ENCODE measurements at regions not wholly inside any gene's neighbourhood (a gene's known extent, or its start where the extent isn't known, plus 50 kb on each side); places are given as distances from the start of the nearest gene placed in this dataset.
"Not testable (repeated sequence)": the region's sequence is repeated elsewhere in the genome, so short reads cannot be mapped to it uniquely, and the experiment has no call there.

- DNase-seq (ENCODE audit: low read depth), result no peak
Observed at GRCh38 chr5:126143622-126144021, 279.6 kb upstream of the GRAMD2B start.

DNA sequence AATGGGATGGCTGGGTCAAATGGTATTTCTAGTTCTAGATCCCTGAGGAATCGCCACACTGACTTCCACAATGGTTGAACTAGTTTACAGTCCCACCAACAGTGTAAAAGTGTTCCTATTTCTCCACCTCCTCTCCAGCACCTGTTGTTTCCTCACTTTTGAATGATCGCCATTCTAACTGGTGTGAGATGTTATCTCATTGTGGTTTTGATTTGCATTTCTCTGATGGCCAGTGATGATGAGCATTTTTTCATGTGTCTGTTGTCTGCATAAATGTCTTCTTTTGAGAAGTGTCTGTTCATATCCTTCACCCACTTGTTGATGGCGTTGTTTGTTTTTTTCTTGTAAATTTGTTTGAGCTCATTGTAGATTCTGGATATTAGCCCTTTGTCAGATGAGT is 272.9 kb upstream of the GRAMD2B start:
- DNase-seq (ENCODE audit: low read depth), result not testable (repeated sequence)

- DNase-seq (ENCODE audit: low read depth), result not testable (repeated sequence)
Observed at GRCh38 chr5:126155298-126155697, 267.9 kb upstream of the GRAMD2B start.

DNA sequence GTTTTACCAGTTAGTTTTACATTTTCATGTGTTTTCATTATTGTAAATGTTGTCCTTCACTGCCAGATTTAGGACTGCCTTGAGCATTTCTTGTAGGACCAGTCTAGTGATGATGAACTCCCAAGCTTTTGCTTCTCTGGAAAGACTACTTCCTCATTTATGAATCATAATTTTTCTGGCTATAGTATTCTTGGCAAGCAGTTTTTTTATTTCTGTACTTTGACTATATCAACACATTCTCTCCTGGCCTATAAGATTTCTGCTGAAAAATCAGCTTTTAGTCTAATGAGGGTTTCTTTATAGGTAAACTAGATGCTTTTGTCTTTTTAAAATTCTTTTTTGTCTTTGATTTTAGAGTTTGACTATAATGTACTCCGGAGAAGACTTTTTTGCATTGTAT is 256.8 kb upstream of the GRAMD2B start:
- DNase-seq (ENCODE audit: low read depth), result no peak

DNA sequence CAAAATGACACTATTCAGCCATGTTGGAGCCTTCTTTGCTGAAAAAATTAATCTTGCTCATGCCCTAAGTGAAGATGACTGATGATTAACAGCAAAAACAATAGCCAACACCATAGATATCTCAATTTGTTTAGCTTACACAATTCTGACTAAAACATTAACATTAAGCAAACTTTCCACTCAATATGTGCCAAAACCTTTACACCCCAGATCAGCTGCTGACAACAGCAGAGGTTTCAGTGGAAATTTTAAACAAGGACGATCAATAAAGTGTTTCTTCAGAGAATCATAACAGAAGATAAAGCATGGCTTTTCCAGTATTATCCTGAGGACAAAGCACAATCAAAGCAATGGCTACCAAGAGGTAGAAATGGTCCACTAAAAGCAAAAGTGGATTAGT is 254.4 kb upstream of the GRAMD2B start:
- no peak for DNase-seq (ENCODE audit: low read depth)

- no peak for DNase-seq (ENCODE audit: low read depth)
Observed at GRCh38 chr5:126171916-126172315, 251.3 kb upstream of the GRAMD2B start.

DNA sequence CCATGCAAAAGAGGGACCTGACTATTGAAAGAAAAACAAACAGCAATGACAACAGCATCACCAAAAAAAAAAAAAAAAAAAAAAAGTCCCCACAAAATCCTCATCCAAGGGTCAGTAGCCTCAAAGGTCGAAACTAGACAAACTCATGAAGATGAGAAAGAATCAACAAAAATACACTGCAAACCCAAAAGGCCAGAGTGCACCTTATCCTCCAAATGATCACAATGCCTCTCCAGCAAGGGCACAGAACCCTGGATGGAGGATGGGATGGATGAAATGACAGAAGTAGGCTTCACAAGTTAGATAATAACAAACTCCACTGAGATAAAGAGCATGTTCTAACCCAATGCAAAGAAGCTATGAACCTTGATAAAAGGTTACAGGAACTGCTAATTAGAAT is 250.4 kb upstream of the GRAMD2B start:
- no peak for DNase-seq (ENCODE audit: low read depth)

- DNase-seq (ENCODE audit: low read depth), result peak; percentile 49
Observed at GRCh38 chr5:126178521-126178920, 244.7 kb upstream of the GRAMD2B start.

DNA sequence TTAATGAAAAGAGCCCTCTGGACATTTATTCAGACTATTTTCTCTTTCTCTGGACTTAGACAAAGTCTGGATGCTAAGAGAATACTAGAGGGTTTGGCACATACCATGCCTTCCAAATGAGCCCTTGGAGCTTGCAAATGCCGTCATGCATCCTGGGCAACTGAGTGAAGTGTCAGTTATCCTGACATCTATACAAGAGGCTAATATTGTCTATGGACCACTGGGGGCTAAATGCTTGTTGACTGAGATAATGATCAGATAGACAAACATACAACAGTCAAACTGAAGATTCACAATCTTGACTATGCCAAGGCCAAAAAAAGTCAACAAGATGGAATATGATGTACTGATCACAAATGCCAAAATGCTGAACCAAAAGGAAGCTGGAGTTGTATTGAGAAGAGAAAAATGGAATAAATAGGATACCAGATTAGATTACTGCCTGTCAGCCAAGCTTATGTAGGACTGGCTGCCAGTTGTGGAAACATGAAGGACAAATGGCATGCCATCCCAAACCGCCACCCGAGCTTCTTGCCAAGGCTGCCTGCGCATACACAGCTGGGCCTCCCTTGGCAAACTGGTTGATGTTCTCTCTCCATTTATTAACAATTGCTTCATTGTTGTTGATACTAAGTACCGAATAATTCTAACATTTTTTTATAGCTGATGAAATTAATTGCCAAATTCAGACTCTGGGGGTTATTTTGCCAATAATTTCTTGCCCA is 240.1 kb upstream of the GRAMD2B start:
- DNase-seq (ENCODE audit: low read depth), result no peak

DNA sequence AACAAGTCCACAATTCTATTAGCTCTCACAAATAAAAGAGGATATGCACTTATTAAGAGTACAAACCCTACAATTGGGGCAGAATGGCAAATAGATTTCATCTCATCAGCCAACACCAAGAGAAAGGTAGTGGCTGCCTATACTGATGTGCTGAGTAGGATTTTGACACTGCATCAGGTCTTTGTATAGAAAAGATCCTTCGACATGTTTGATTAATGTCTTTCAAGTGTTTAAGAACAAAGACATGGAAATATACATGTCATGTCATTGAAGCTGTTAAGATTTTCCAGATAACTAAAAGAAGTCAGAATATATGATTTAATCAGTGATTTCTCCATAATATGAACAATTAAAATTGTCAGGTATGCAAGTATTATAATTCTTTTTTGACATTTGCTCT is 238.7 kb upstream of the GRAMD2B start:
- DNase-seq (ENCODE audit: low read depth), result no peak

GRCh38 chr5:126186210-126186609 is 237.0 kb upstream of the GRAMD2B start:
- no peak for DNase-seq (ENCODE audit: low read depth)

DNA sequence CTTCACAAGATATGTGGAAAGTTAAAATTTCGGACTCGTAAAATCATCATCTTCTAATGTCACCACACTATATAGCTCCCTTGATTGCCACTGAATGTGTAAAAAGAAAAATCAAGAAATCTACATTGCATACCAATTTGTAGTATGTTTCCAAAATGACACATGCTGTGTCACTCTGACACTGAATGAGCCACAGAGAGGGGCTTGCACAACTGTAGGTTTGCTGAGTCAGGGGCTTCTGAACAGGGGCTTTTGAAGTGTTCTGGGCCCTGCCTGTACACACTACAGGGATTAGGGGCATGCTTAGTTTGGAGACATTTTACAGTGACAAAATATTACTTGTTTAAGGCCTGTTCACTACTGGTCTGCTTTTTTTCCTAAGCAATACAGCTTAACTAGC is 234.4 kb upstream of the GRAMD2B start:
- DNase-seq (ENCODE audit: low read depth), result no peak

- DNase-seq (ENCODE audit: low read depth), result no peak
Observed at GRCh38 chr5:126189231-126189630, 234.0 kb upstream of the GRAMD2B start.

DNA sequence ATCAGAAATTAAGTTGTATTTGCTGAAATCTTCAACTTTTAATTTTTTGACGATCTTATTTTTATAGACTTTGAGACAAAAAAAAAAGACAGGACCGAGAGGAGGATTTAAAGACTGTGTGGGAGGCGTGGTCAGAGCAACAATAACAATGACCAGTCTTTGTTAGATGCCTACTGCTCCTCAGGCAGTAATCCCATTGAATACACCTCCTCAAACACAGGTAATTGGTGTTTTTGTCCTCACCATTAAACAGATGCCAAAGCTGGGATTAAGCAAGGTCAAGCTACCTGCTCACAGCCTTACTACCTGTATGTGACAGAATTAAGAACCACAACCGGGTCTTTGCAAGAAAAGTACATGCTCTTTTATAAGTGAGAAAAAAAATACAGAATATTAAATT is 233.3 kb upstream of the GRAMD2B start:
- no peak for DNase-seq (ENCODE audit: low read depth)

- no peak for DNase-seq (ENCODE audit: low read depth)
Observed at GRCh38 chr5:126192226-126192625, 231.0 kb upstream of the GRAMD2B start.

- no peak for DNase-seq (ENCODE audit: low read depth)
Observed at GRCh38 chr5:126195410-126196100, 227.7 kb upstream of the GRAMD2B start.

GRCh38 chr5:126198531-126198930 is 224.7 kb upstream of the GRAMD2B start:
- DNase-seq (ENCODE audit: low read depth), result no peak

GRCh38 chr5:126199467-126199866 is 223.7 kb upstream of the GRAMD2B start:
- DNase-seq (ENCODE audit: low read depth), result no peak

DNA sequence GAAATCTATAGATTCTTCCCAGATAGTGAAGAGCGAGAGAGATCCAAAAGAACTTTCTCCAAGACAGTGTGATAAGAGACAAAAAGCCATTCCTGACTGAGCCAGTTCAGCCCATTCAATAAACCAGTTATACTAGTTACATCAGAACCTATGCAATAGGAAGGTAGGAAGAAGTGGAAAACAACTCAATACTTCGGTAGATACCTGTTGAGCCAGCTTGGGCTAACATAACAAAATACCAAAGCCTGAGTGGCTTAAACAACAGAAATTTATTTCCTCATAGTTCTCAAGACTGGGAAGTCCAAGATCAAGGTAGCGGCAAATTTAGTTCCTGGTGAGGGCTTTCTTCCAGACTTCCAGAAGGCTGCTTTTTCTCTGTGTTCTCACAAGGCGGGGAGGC is 214.5 kb upstream of the GRAMD2B start:
- DNase-seq (ENCODE audit: low read depth), result no peak

- DNase-seq (ENCODE audit: low read depth), result no peak
Observed at GRCh38 chr5:126210955-126211354, 212.3 kb upstream of the GRAMD2B start.

GRCh38 chr5:126219616-126220015 is 203.6 kb upstream of the GRAMD2B start:
- no peak for DNase-seq (ENCODE audit: low read depth)

DNA sequence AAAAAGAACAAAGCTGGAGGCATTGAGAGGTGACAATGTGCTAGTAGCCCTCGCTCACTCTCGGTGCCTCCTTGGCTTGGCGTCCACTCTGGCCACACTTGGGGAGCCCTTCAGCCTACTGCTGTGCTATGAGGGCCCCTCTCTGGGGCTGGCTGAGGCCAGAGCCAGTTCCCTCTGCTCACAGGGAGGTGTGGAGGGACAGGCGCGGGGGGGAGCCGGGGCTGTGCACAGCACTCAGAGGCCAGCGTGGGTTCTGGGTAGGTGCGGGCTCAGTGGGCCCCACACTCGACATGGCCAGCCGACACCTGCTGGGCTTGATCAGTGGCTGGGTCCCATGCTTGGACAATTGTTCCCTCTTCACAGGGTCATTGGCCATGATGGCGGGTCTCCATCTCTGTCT is 202.5 kb upstream of the GRAMD2B start:
- no peak for DNase-seq (ENCODE audit: low read depth)

- no peak for DNase-seq (ENCODE audit: low read depth)
Observed at GRCh38 chr5:126228934-126229333, 194.3 kb upstream of the GRAMD2B start.

GRCh38 chr5:126233256-126233655 is 190.0 kb upstream of the GRAMD2B start:
- DNase-seq (ENCODE audit: low read depth), result no peak

Measured in fibroblast of the conjunctiva (primary cell).